ENCODE measurements at regions not wholly inside any gene's neighbourhood (a gene's known extent, or its start where the extent isn't known, plus 50 kb on each side); places are given as distances from the start of the nearest gene placed in this dataset.

DNA sequence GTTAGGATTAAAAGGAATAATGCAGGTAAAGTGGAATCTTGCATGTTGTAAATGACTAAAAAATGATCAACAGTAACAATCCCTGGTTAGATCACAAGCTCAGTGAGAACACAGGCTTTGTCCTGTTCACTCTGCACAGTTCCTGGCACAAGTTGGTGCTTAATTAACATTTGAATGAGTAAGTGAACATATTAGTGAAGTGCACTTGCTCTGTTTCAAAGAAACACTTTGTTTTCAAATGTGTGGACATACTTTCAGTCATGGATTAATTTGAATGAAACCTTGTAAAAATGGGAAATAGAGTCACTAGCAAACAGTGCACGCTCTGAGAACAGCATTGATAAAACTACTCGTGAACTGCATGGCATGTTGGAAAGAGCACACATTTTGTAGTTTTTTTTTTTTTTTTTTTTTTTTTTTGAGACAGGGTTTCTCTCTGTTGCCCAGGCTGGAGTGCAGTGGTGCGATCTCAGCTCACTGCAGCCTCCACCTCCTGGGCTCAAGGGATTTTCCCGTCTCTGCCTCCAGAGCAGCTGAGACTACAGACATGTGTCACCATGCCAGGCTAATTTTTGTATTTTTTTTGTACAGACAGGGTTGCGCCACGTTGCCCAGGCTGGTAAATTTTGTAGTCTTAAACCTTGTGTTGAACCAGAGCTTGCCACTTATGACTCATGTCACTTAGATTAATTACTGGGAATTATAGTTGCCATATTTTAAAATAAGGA is 159.9 kb downstream of the LURAP1L start:
- DNase-seq = no peak

DNA sequence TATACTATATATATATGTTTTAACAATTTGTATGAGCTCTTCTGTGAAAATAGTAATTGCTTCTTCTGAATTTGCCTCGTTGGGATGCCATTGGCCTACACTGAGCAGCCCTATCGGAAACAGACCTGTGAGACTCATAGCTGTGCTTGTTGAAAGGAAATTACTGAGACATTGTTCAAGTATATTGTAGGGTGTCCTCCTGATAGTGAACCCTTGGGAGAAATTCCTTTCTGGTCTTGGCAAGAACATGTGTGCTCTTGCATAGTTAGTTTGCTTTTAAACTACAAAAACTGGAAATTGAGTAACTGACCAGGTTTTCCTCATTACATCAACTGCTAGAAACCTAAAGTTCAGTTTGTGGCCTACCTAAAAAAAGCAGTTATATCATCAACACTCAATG is 160.9 kb downstream of the LURAP1L start:
- DNase-seq = no peak

DNA sequence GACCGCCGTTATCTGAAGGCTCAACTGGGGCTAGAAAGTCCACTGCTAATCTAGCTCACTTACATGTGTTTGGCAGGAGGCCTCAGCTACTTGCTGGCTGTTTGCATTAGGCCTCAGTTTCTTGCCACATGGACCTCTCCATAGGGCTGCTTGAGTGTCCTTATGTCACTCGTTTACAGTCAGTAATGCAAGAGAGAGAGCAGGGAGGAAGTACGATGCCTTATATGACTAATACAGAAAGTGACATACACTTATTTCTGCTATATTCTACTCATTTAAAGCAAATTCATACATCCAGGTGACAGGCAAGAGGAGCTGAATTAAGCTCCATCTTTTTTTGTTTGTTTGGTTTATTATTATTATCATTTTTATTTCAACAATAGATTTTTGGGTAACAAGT is 179.6 kb downstream of the LURAP1L start:
- no peak for DNase-seq

DNA sequence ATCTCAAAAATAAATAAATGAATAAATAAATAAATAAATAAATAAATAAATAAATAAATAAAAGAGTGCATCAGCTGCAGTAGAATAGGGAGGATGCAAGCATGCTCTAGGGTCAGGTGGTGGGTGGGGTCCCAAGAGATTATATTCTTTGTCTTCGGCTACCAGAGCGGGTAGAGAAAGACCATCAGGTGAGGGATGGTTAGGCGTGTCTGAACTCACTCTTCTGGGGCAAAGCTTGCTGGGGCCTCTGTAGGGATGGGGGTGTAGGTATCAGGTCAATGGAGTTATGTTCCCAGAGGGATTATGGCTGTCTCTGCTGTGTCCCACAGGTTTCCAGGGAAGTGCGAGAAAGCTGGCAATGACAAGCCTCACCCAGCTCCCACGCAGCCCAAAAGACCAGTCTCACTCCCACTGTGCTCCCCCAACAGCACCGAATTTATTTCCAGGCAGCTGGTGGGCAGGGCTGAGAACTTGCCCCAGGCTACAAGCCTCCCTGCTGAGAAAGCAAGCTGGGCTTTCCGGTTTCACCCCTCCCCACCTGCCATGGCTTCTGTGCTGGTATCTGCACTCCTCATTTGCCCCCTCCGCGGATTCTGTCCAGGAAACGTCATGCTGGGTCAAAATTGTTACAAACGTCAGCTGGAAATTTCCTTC is 180.8 kb downstream of the LURAP1L start:
- no peak for DNase-seq

- DNase-seq = no peak
Observed at GRCh38 chr9:12956261-12956660, 181.4 kb downstream of the LURAP1L start.

DNA sequence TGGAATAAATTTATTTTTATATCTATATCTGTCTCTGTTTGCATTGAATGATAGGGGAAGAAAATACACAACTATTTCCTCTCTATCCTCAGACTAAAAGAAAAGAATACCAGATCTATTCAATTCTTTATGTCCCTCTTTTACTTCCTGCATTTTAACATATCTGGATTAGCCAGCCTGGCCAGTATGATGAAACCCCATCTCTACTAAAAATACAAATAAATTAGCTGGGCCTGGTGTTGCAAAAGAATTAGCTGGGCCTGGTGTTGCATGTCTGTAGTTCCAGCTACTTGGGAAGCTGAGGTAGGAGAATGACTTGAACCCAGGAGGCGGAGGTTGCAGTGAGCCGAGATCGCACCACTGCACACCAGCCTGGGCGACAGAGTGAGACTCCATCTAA is 182.0 kb downstream of the LURAP1L start:
- no peak for DNase-seq

DNA sequence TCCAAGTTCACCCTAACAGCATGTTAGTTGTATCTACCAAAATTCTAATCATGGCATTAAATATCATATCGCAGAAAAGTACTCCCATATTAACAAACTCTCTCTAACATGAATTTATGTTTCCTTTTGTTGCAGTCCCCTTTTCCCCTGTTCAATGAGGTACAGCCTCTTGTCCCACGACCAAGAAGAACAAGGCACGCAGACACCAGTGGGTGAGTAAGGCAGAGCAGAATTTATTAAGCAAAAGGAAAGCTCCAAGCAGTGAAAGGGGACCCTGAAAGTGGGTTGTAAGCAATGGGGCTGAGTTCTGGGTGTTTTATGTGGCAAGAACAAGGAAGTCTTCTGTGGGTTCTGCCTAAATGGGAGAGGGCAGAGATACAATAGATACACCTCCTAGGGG is 183.5 kb downstream of the LURAP1L start:
- DNase-seq = no peak

- no peak for DNase-seq
Observed at GRCh38 chr9:12958708-12959107, 183.9 kb downstream of the LURAP1L start.

DNA sequence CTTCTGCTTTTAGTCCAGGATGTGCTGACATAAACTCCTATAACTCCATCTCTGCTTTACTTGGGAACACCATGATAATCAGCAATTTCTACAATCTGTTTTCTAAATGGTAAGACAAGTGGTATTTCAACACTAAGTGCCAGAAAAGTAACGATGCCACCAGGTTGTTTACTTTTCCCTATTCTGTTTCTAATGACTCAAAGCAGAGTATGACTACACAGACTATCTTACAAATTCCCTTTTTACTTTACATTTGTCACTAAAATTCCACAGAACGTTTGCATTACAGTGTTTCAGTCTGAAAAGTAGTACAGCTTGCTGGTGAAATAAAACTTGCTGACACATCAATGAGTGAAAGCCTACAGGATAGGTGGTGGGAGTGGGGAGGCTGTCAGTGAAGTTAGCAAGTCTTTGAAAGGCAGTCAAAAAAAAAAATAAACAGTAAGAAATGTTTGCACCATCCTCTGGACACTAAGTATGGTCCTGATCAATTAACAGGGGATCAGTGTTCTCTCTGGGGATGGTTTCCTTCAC is 186.5 kb downstream of the LURAP1L start:
- peak; percentile 6 for DNase-seq

- no peak for DNase-seq
Observed at GRCh38 chr9:12963537-12963936, 188.7 kb downstream of the LURAP1L start.

- no peak for DNase-seq
Observed at GRCh38 chr9:12964271-12964670, 189.5 kb downstream of the LURAP1L start.

GRCh38 chr9:12965303-12965702 is 190.5 kb downstream of the LURAP1L start:
- DNase-seq = no peak

- DNase-seq = no peak
Observed at GRCh38 chr9:12968093-12968492, 193.3 kb downstream of the LURAP1L start.

GRCh38 chr9:12972608-12973589 is 198.1 kb downstream of the LURAP1L start:
- no peak for DNase-seq

DNA sequence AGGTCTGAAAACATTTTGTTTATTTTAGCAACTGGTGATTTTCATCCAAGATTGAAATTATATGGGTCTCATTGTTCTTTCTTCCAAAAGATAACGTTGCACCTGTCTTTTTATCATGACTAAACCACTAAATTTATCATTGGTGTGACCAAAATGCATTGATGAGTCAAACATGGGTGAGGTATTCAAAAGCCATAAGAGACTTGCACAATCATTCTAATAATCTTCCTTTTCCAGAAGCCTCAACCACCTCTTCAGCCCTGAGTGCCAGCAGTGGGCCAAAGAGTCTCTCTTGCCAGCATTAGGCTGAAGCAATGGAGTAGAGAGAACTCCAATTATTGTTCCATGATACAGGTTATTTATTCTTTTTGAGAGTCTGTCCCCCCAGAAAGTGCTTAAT is 198.9 kb downstream of the LURAP1L start:
- no peak for DNase-seq

- no peak for DNase-seq
Observed at GRCh38 chr9:12974671-12975070, 199.9 kb downstream of the LURAP1L start.

DNA sequence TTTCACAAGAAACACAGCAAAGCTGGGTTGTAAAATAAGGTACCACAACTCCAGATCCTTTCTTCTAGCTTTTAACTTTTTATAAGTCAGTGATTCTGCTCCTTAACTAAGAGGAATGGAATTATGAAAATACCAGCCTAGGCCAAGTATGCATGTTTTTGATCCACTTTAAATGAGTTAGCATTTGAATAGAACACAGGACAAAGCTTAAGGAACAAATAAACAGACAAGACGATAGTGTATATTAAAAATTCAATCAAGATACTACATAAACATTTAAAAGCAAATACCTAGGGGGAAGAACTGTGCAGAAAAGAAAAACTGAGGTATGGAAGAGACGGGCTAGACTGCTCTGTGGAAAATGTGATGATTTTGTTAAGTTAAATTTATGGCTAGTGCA is 200.7 kb downstream of the LURAP1L start:
- DNase-seq = no peak

GRCh38 chr9:12980085-12980851 is 205.4 kb downstream of the LURAP1L start:
- DNase-seq = no peak

GRCh38 chr9:12988258-12988657 is 213.4 kb downstream of the LURAP1L start:
- DNase-seq = no peak

- DNase-seq = no peak
Observed at GRCh38 chr9:12989669-12990068, 214.8 kb downstream of the LURAP1L start.

- DNase-seq = no peak
Observed at GRCh38 chr9:12993466-12993865, 218.6 kb downstream of the LURAP1L start.

DNA sequence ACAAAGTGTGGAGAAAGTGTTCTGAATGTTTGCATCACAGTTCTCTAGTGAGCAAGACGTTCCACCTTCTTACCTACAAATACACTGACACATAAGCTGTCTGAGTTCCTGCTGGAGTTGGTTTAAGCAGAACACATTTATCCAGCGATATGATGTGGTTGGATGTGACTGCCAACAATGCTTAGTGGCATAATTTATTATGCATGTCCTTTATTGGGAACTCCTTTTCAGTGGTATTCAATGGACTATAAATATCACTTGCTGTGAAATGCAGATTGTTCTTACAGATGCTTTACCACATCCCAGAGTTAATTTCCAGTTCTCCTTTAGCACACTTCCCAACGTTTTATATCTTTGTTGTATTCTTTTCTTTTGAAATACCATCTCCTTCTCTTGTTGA is 222.2 kb downstream of the LURAP1L start:
- DNase-seq = no peak
